ENCODE measurements at regions not wholly inside any gene's neighbourhood (a gene's known extent, or its start where the extent isn't known, plus 50 kb on each side); places are given as distances from the start of the nearest gene placed in this dataset.
"Not testable (repeated sequence)": the region's sequence is repeated elsewhere in the genome, so short reads cannot be mapped to it uniquely, and the experiment has no call there.

GRCh38 chr10:46786518-46787320, 124.5 kb upstream of the PTPN20 start:
- Histone ChIP-seq H3K27ac (peak overlapping the region; percentile 68 to 87), H3K4me3 (peak overlapping the region; percentile 49 to 86 (median 63))
- H3K36me3 ChIP-seq; H3K9me3 ChIP-seq; H3K27me3 ChIP-seq; intact Hi-C loops (cut with DNase I; ENCODE audit: low total_unique reads); H3K4me1 ChIP-seq: not testable (repeated sequence)
- peak; percentile 60 to 82 for DNase-seq (ENCODE audit: low spot score in 2 of 2)

GRCh38 chr10:46787321-46787615, 124.0 kb upstream of the PTPN20 start:
- no peaks in the 10 kb centered on the region for H3K9me3 ChIP-seq
- no peaks in the 10 kb centered on the region for H3K27me3 ChIP-seq
- no peaks in the 10 kb centered on the region for H3K4me1 ChIP-seq
- TF ChIP-seq POLR2A (IDR thresholded peaks at IDR 0.05): no peak
- TF ChIP-seq CTCF (IDR thresholded peaks at IDR 0.05): no peak
- no peak for TF ChIP-seq POLR2AphosphoS5 (IDR thresholded peaks at IDR 0.05)
- intact Hi-C loops (cut with DNase I; ENCODE audit: low total_unique reads): no loop called here
- DNase-seq (ENCODE audit: low spot score in 2 of 2): no peak
- H3K4me3 ChIP-seq: peak overlapping the region; percentile 49 to 86 (median 63)
- H3K27ac ChIP-seq: peak overlapping the region in 1 of 2 donors; percentile 87
- H3K36me3 ChIP-seq: no peaks in the 10 kb centered on the region

- H3K9me3 ChIP-seq; H3K4me1 ChIP-seq; DNase-seq (ENCODE audit: low spot score in 2 of 2); H3K27me3 ChIP-seq; H3K27ac ChIP-seq; H3K4me3 ChIP-seq; intact Hi-C loops (cut with DNase I; ENCODE audit: low total_unique reads); H3K36me3 ChIP-seq: not testable (repeated sequence)
Observed at GRCh38 chr10:46792657-46793357, 118.4 kb upstream of the PTPN20 start.

GRCh38 chr10:46796351-46796750, 114.9 kb upstream of the PTPN20 start:
- H3K4me1 ChIP-seq; H3K9me3 ChIP-seq; H3K36me3 ChIP-seq; H3K4me3 ChIP-seq; H3K27me3 ChIP-seq; H3K27ac ChIP-seq; intact Hi-C loops (cut with DNase I; ENCODE audit: low total_unique reads); DNase-seq (ENCODE audit: low spot score in 2 of 2): not testable (repeated sequence)

- H3K27me3 ChIP-seq; H3K27ac ChIP-seq; H3K4me1 ChIP-seq; intact Hi-C loops (cut with DNase I; ENCODE audit: low total_unique reads); H3K36me3 ChIP-seq; DNase-seq (ENCODE audit: low spot score in 2 of 2); H3K9me3 ChIP-seq; H3K4me3 ChIP-seq: not testable (repeated sequence)
Observed at GRCh38 chr10:46802010-46802409, 109.2 kb upstream of the PTPN20 start.

- H3K4me3 ChIP-seq; H3K27me3 ChIP-seq; H3K9me3 ChIP-seq; DNase-seq (ENCODE audit: low spot score in 2 of 2); intact Hi-C loops (cut with DNase I; ENCODE audit: low total_unique reads); H3K36me3 ChIP-seq; H3K4me1 ChIP-seq; H3K27ac ChIP-seq: not testable (repeated sequence)
Observed at GRCh38 chr10:46803082-46803481, 108.1 kb upstream of the PTPN20 start.

GRCh38 chr10:46810222-46810621, 101.0 kb upstream of the PTPN20 start:
- H3K27ac ChIP-seq; intact Hi-C loops (cut with DNase I; ENCODE audit: low total_unique reads); H3K36me3 ChIP-seq; DNase-seq (ENCODE audit: low spot score in 2 of 2); H3K4me1 ChIP-seq; H3K27me3 ChIP-seq; H3K4me3 ChIP-seq; H3K9me3 ChIP-seq: not testable (repeated sequence)

GRCh38 chr10:46816126-46816525, 95.1 kb upstream of the PTPN20 start:
- intact Hi-C loops (cut with DNase I; ENCODE audit: low total_unique reads); DNase-seq (ENCODE audit: low spot score in 2 of 2): not testable (repeated sequence)

GRCh38 chr10:46840393-46841050, 70.7 kb upstream of the PTPN20 start:
- H3K27me3 ChIP-seq; H3K9me3 ChIP-seq; DNase-seq (ENCODE audit: low spot score in 2 of 2); intact Hi-C loops (cut with DNase I; ENCODE audit: low total_unique reads); H3K4me3 ChIP-seq; H3K4me1 ChIP-seq; H3K27ac ChIP-seq; H3K36me3 ChIP-seq: not testable (repeated sequence)

More at GRCh38 chr10:46816126-46816525, 95.1 kb upstream of the PTPN20 start:
- not testable (repeated sequence) for H3K4me3 ChIP-seq, H3K27me3 ChIP-seq, H3K27ac ChIP-seq, H3K4me1 ChIP-seq, H3K9me3 ChIP-seq, H3K36me3 ChIP-seq

GRCh38 chr10:46841051-46841593, 70.1 kb upstream of the PTPN20 start:
- H3K4me3 ChIP-seq; H3K4me1 ChIP-seq; DNase-seq (ENCODE audit: low spot score in 2 of 2); H3K9me3 ChIP-seq; H3K27me3 ChIP-seq; intact Hi-C loops (cut with DNase I; ENCODE audit: low total_unique reads); H3K27ac ChIP-seq; H3K36me3 ChIP-seq: not testable (repeated sequence)

- H3K27ac ChIP-seq; intact Hi-C loops (cut with DNase I; ENCODE audit: low total_unique reads); H3K4me3 ChIP-seq; H3K4me1 ChIP-seq; DNase-seq (ENCODE audit: low spot score in 2 of 2); H3K27me3 ChIP-seq; H3K36me3 ChIP-seq; H3K9me3 ChIP-seq: not testable (repeated sequence)
Observed at GRCh38 chr10:46845194-46845593, 66.0 kb upstream of the PTPN20 start.

- intact Hi-C loops (cut with DNase I; ENCODE audit: low total_unique reads); H3K9me3 ChIP-seq; H3K4me3 ChIP-seq; H3K4me1 ChIP-seq; H3K27me3 ChIP-seq; DNase-seq (ENCODE audit: low spot score in 2 of 2); H3K27ac ChIP-seq; H3K36me3 ChIP-seq: not testable (repeated sequence)
Observed at GRCh38 chr10:46845640-46846039, 65.6 kb upstream of the PTPN20 start.
